ENCODE measurements at regions not wholly inside any gene's neighbourhood (a gene's known extent, or its start where the extent isn't known, plus 50 kb on each side); places are given as distances from the start of the nearest gene placed in this dataset.

DNA sequence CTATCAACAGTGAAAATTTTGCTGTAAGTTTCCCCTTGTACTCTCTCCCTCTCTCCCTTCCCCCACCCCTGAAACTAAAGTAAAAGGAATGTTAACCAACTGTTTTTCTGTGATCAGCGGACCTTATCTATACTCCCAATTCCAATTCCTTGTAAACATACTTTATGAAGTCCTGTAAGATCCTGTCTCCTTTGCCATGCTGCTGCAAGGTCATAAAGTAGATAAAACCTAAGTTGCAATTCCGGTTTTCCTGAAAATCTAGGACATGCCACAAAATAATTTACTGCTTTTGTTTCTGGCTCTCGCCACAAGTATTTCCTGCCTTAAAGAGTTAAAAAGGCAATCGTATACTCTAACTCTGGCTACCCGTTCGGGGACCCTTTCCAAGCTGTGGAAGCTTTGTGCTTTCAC is 1469.0 kb downstream of the LRRC4C start:
- FAIRE-seq (no peak), DNase-seq (ENCODE audit: low spot score) (no peak), ATAC-seq (no peak)
- H3K27ac ChIP-seq (ENCODE audit: extremely low read length, insufficient read depth, low read length): no peak overlapping the region
- no TSS peak for BruUV-seq (replicated peaks)
- no peak overlapping the region for H2AFZ ChIP-seq (ENCODE audit: low read length)
- intact Hi-C loops (cut with micrococcal nuclease; ENCODE audit: unreplicated experiment) (no loop called here), in situ Hi-C loops (cut with HindIII; ENCODE audit: extremely low pct_ligation_motif_present, low pct_unique_long_range_greater_than_20kb) (no loop called here)
- ChIA-PET POLR2A (no interaction called here), CTCF (ENCODE audit: low intra/inter-chr PET ratio, low total read pairs) (no interaction called here)
- no peak overlapping the region for H3K4me2 ChIP-seq (ENCODE audit: low read depth, low read length)
- no peaks in the 10 kb centered on the region; a peak in 1 of 5 replicates for H3K27me3 ChIP-seq (ENCODE audit: control insufficient read depth in 1 of 2, insufficient read depth in 2 of 2, low read length in 2 of 2)
- no peak for TF ChIP-seq THYN1 (CRISPR knock-in tag; IDR thresholded peaks at IDR 0.05; ENCODE audit: borderline replicate concordance, low read depth)
- no peak for TF ChIP-seq ISX (CRISPR knock-in tag; conservative IDR thresholded peaks at IDR 0.05)
- no peaks in the 10 kb centered on the region for H3K79me2 ChIP-seq (ENCODE audit: insufficient read depth, low read length)
- H3K9ac ChIP-seq (ENCODE audit: insufficient read depth, low read depth, low read length): no peak overlapping the region
- WGBS (ENCODE audit: low lambda C conversion rate): 17% methylated on average over 6 of the region's 6 CpGs
- H4K20me1 ChIP-seq (ENCODE audit: insufficient read depth, low read length): no peaks in the 10 kb centered on the region
- H3K9me3 ChIP-seq (ENCODE audit: low read length): peaks cover 14% of the 10 kb centered on the region
- H3K36me3 ChIP-seq (replicated peaks in 1 of 2; ENCODE audit: control insufficient read depth in 1 of 2, insufficient read depth in 2 of 2, low read length in 2 of 2): no peaks in the 10 kb centered on the region
- no peak overlapping the region for H3K4me3 ChIP-seq (replicated peaks in 1 of 3; ENCODE audit: insufficient read depth in 1 of 3, low read depth in 2 of 3, low read length in 3 of 3)
- H3K4me1 ChIP-seq (ENCODE audit: insufficient read depth, low read length): no peaks in the 10 kb centered on the region

DNA sequence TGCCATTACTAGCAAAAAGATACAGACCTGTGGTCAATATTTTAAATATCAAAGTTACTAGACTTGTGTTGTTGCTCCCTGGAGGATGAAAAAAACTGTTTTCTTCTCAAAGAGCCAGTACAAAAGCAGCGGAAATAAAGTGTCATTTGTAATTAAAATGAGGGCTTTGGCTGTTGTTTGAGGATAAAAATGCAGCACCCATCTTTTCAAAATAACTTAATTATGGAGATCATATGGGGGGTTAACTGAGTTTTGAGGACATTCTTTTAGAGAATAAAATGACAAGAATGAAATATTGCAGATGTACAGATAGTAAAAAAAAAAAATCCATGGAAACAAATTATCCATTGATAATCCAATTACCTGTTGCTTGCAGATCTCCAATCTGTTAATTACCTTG is 1484.4 kb downstream of the LRRC4C start:
- CTCF ChIA-PET (ENCODE audit: low intra/inter-chr PET ratio, low total read pairs): no interaction called here
- H3K79me2 ChIP-seq (ENCODE audit: insufficient read depth, low read length): no peaks in the 10 kb centered on the region
- TF ChIP-seq ZBTB7A (CRISPR knock-in tag; IDR thresholded peaks at IDR 0.05): no peak
- TF ChIP-seq, protein P1, sequence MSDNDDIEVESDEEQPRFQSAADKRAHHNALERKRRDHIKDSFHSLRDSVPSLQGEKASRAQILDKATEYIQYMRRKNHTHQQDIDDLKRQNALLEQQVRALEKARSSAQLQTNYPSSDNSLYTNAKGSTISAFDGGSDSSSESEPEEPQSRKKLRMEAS (IDR thresholded peaks at IDR 0.05): no peak
- H3K4me1 ChIP-seq (ENCODE audit: insufficient read depth, low read length): no peaks in the 10 kb centered on the region
- in situ Hi-C loops (cut with HindIII; ENCODE audit: extremely low pct_ligation_motif_present, low pct_unique_long_range_greater_than_20kb): no loop called here
- FAIRE-seq (no peak), ATAC-seq (no peak), DNase-seq (ENCODE audit: low spot score) (no peak)
- H3K4me2 ChIP-seq (ENCODE audit: low read depth, low read length): no peak overlapping the region
- 3% methylated on average over 1 of the region's 1 CpG for WGBS (ENCODE audit: low lambda C conversion rate)
- no peak overlapping the region for H3K9ac ChIP-seq (ENCODE audit: insufficient read depth, low read depth, low read length)
- BruUV-seq (replicated peaks): no TSS peak
- intact Hi-C loops (cut with micrococcal nuclease; ENCODE audit: unreplicated experiment): no loop called here
- no peaks in the 10 kb centered on the region for H3K27me3 ChIP-seq (ENCODE audit: control insufficient read depth in 1 of 2, insufficient read depth in 2 of 2, low read length in 2 of 2)
- H2AFZ ChIP-seq (ENCODE audit: low read length): no peak overlapping the region
- H3K36me3 ChIP-seq (replicated peaks in 1 of 2; ENCODE audit: control insufficient read depth in 1 of 2, insufficient read depth in 2 of 2, low read length in 2 of 2): no peaks in the 10 kb centered on the region
- POLR2A ChIA-PET: no interaction called here
- no peaks in the 10 kb centered on the region; the same call in 1 of the 2 replicates for H3K9me3 ChIP-seq (ENCODE audit: low read length)
- no peak overlapping the region for H3K4me3 ChIP-seq (replicated peaks in 1 of 3; ENCODE audit: insufficient read depth in 1 of 3, low read depth in 2 of 3, low read length in 3 of 3)
- H3K27ac ChIP-seq (ENCODE audit: extremely low read length, insufficient read depth, low read length): no peak overlapping the region
- no peaks in the 10 kb centered on the region for H4K20me1 ChIP-seq (ENCODE audit: insufficient read depth, low read length)
